SK-N-SH treated with all-trans-retinoic acid at 6 μM for 48 hours (cell line): ENCODE measurements at regions not wholly inside any gene's neighbourhood (a gene's known extent, or its start where the extent isn't known, plus 50 kb on each side); places are given as distances from the start of the nearest gene placed in this dataset.

Source experiments
- POU6F1 ChIP-seq: fragments of 250-450 bp; sonication (Bioruptor Pico); IDR thresholded peaks from 2 replicates; pipeline ENCODE4 v1.8.0; 2021; ENCODE audit warnings: low read depth, mild to moderate bottlenecking, moderate library complexity, borderline replicate concordance
- TOX ChIP-seq: fragments of 250-450 bp; sonication (Bioruptor Pico); IDR thresholded peaks from 2 replicates; pipeline ENCODE4 v1.8.0; 2021; ENCODE audit warnings: mild to moderate bottlenecking, moderate library complexity, borderline replicate concordance
- ZNF565 ChIP-seq: fragments of 450-650 bp; formaldehyde crosslinking; conservative IDR thresholded peaks from 2 replicates; pipeline ENCODE4 v1.5.0; 2020; ENCODE audit warnings: low read depth, mild to moderate bottlenecking, moderate library complexity

- TF ChIP-seq ZNF565 (CRISPR knock-in tag) (no peak), TOX (CRISPR knock-in tag) (no peak), POU6F1 (CRISPR knock-in tag) (no peak)
These were observed 106.2 kb upstream of the SEMA3D start for GRCh38 chr7:85292908-85293576.
